ENCODE measurements at regions not wholly inside any gene's neighbourhood (a gene's known extent, or its start where the extent isn't known, plus 50 kb on each side); places are given as distances from the start of the nearest gene placed in this dataset.

GRCh38 chr3:115513416-115513800 is 109.9 kb upstream of the GAP43 start:
- TF ChIP-seq ZNF274 (IDR thresholded peaks at IDR 0.05; ENCODE audit: low read depth, low read length), result no peak
- peak overlapping the region; percentile 67; the same call in 1 of the 2 replicates for H3K4me3 ChIP-seq (ENCODE audit: low read length)

GRCh38 chr3:115517457-115518050 is 105.8 kb upstream of the GAP43 start:
- H3K4me3 ChIP-seq (ENCODE audit: low read length), result no peak overlapping the region
- no peak for TF ChIP-seq ZNF274 (IDR thresholded peaks at IDR 0.05; ENCODE audit: low read depth, low read length)

- TF ChIP-seq ZNF274 (IDR thresholded peaks at IDR 0.05; ENCODE audit: low read depth, low read length), result no peak
- no peak overlapping the region for H3K4me3 ChIP-seq (ENCODE audit: low read length)
Observed at GRCh38 chr3:115518100-115518852, 105.0 kb upstream of the GAP43 start.

GRCh38 chr3:115520241-115520640 is 103.1 kb upstream of the GAP43 start:
- H3K4me3 ChIP-seq (ENCODE audit: low read length), result no peak overlapping the region
- TF ChIP-seq ZNF274 (IDR thresholded peaks at IDR 0.05; ENCODE audit: low read depth, low read length), result no peak

- H3K4me3 ChIP-seq (ENCODE audit: low read length), result no peak overlapping the region
- TF ChIP-seq ZNF274 (IDR thresholded peaks at IDR 0.05; ENCODE audit: low read depth, low read length), result no peak
Observed at GRCh38 chr3:115520651-115521245, 102.6 kb upstream of the GAP43 start.

- TF ChIP-seq ZNF274 (IDR thresholded peaks at IDR 0.05; ENCODE audit: low read depth, low read length), result no peak
- no peak overlapping the region for H3K4me3 ChIP-seq (ENCODE audit: low read length)
Observed at GRCh38 chr3:115523458-115523857, 99.9 kb upstream of the GAP43 start.

GRCh38 chr3:115524549-115524948 is 98.8 kb upstream of the GAP43 start:
- no peak for TF ChIP-seq ZNF274 (IDR thresholded peaks at IDR 0.05; ENCODE audit: low read depth, low read length)

GRCh38 chr3:115525731-115526130 is 97.6 kb upstream of the GAP43 start:
- H3K4me3 ChIP-seq (ENCODE audit: low read length), result no peak overlapping the region
- TF ChIP-seq ZNF274 (IDR thresholded peaks at IDR 0.05; ENCODE audit: low read depth, low read length), result no peak

More at GRCh38 chr3:115524549-115524948, 98.8 kb upstream of the GAP43 start:
- H3K4me3 ChIP-seq (ENCODE audit: low read length), result no peak overlapping the region

GRCh38 chr3:115533218-115533617 is 90.1 kb upstream of the GAP43 start:
- no peak for TF ChIP-seq ZNF274 (IDR thresholded peaks at IDR 0.05; ENCODE audit: low read depth, low read length)
- no peak overlapping the region for H3K4me3 ChIP-seq (ENCODE audit: low read length)

- TF ChIP-seq ZNF274 (IDR thresholded peaks at IDR 0.05; ENCODE audit: low read depth, low read length), result no peak
Observed at GRCh38 chr3:115536171-115536570, 87.1 kb upstream of the GAP43 start.

GRCh38 chr3:115537669-115538068 is 85.6 kb upstream of the GAP43 start:
- TF ChIP-seq ZNF274 (IDR thresholded peaks at IDR 0.05; ENCODE audit: low read depth, low read length), result no peak
- no peak overlapping the region for H3K4me3 ChIP-seq (ENCODE audit: low read length)

More at GRCh38 chr3:115536171-115536570, 87.1 kb upstream of the GAP43 start:
- H3K4me3 ChIP-seq (ENCODE audit: low read length), result no peak overlapping the region

- no peak overlapping the region for H3K4me3 ChIP-seq (ENCODE audit: low read length)
- no peak for TF ChIP-seq ZNF274 (IDR thresholded peaks at IDR 0.05; ENCODE audit: low read depth, low read length)
Observed at GRCh38 chr3:115547207-115547606, 76.1 kb upstream of the GAP43 start.

GRCh38 chr3:115548611-115549010 is 74.7 kb upstream of the GAP43 start:
- TF ChIP-seq ZNF274 (IDR thresholded peaks at IDR 0.05; ENCODE audit: low read depth, low read length), result no peak
- H3K4me3 ChIP-seq (ENCODE audit: low read length), result no peak overlapping the region

GRCh38 chr3:115549071-115549470 is 74.2 kb upstream of the GAP43 start:
- no peak for TF ChIP-seq ZNF274 (IDR thresholded peaks at IDR 0.05; ENCODE audit: low read depth, low read length)
- H3K4me3 ChIP-seq (ENCODE audit: low read length), result no peak overlapping the region

GRCh38 chr3:115550285-115550761 is 73.0 kb upstream of the GAP43 start:
- TF ChIP-seq ZNF274 (IDR thresholded peaks at IDR 0.05; ENCODE audit: low read depth, low read length), result no peak
- H3K4me3 ChIP-seq (ENCODE audit: low read length), result no peak overlapping the region

Data from GM08714 (cell line).